Pulmonary artery endothelial cell (primary cell): ENCODE measurements at regions not wholly inside any gene's neighbourhood (a gene's known extent, or its start where the extent isn't known, plus 50 kb on each side); places are given as distances from the start of the nearest gene placed in this dataset.
A peak's percentile ranks its signal among the peaks of the same experiment; 100 is the strongest.

Experiments used
- DNase-seq: peaks from one replicate; pipeline ENCODE4 v3.0.0-alpha.2; 2011; ENCODE audit warnings: low read depth, low spot score

GRCh38 chr3:27591312-27592210 is 107.4 kb upstream of the SLC4A7 start:
- DNase-seq, result peak; percentile 79

- peak; percentile 90 for DNase-seq
Observed at GRCh38 chr3:27590437-27591298, 106.5 kb upstream of the SLC4A7 start.

- DNase-seq, result no peak
Observed at GRCh38 chr3:27589795-27590194, 105.6 kb upstream of the SLC4A7 start.

- no peak for DNase-seq
Observed at GRCh38 chr3:27585429-27585828, 101.2 kb upstream of the SLC4A7 start.

DNA sequence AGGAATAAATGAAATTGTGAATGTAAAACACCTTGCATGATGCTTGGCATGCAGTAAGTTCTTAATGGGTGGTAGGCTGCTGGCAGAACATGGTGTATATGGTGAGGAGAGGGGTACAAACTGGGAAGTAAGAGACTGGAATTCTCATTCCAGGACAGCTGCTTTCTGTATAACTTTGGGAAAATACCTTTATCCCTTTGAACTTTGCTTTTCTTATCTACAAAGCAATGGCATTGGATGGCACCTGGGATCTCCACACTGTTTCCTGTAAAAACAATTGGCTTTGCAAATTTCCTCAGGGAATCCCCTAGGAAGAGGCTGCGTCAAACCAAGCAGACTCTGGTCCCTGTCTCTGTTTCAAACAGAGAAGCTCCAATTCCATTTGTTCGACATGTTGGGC is 100.7 kb upstream of the SLC4A7 start:
- DNase-seq, result no peak

GRCh38 chr3:27581852-27582251 is 97.7 kb upstream of the SLC4A7 start:
- DNase-seq, result no peak

DNA sequence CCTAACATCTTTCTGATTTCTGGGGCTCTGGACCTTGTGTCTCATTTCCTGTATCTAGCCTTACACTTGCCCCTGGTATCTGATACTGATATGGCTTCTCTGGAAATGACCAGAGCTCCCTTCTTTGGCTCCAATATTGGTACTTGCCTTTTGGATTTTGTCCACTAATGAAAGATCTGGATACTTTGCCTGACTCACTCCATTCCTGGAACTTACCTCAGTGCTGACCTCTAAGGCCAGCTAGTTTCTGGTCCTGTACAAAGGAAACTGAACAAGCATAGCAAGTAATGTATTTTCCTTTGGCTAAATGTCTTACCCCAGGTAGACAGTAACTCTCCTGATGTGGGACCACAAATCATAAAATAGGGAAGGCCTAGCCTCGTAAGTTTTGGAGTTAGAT is 93.8 kb upstream of the SLC4A7 start:
- no peak for DNase-seq

GRCh38 chr3:27577504-27577903 is 93.3 kb upstream of the SLC4A7 start:
- no peak for DNase-seq

DNA sequence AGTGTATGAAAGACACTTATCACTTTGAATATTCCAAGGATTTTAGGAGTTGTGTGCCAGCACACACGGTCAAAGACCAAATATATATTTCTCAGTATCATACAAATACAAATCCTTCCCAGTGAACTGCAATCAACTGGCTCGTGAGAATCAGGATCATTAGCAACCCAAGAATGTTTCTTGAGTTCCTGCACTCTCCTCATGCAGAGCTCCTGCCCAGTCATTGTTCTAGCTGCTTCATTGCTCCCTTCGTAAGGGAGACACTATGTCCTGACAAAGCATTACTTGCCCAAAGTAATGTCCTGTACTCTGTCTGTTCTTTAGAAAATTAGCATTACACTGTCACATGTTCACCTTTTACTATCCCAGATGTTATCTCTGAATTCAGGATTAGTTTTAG is 92.0 kb upstream of the SLC4A7 start:
- DNase-seq, result no peak

GRCh38 chr3:27575499-27575898 is 91.3 kb upstream of the SLC4A7 start:
- no peak for DNase-seq

- DNase-seq, result no peak
Observed at GRCh38 chr3:27574438-27574795, 90.2 kb upstream of the SLC4A7 start.

GRCh38 chr3:27573780-27574437 is 89.7 kb upstream of the SLC4A7 start:
- DNase-seq, result no peak

- DNase-seq, result no peak
Observed at GRCh38 chr3:27573138-27573537, 89.0 kb upstream of the SLC4A7 start.

DNA sequence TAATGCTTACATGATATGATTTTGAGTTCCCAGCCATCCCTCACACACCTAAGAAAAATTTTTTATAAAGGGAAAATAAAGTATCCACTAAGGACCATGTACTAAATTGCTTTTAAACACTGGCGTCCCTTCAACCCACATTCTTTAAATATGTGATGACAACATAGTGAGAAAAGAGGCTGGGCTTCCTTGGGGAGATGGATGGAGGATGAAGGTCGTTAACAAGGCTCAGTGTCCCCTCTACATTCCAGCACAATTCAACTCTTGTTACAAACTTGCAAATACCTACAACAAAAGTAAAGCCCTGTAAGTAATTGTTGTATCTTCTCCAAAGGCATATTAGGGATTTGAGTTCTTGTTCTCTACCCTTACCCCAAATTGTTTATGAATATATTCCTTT is 87.2 kb upstream of the SLC4A7 start:
- DNase-seq, result no peak

DNA sequence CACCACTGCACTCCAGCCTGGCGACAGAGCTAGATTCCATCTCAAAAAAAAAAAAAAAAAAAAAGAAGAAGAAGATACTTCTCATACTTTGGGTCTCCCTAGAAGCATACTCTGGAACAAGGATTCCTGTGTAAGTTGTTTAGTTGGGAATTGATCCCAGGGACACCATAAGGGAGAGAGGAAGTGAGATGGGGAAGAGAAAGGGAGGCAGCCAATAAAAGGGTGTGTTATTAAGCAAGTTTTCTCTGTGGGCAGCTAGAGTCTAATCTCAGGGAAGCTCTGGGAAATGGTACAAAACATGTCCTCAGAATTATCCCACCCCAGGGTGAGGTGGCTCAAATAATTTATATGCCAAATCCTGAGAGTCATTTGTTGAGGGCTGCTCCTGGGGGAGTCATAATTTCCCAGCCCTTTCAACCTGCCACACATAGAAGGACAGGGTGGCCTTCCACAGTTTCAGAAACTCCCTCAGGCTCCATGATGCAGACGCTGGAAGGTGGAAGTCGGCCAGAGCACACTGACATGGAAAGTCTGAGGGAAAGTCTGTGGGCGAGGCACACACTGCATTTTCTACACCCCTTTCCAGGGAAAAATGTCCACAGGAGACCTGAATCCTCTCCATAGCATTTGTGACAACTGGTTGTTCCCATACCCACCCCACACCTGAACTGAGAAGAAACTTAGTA is 86.4 kb upstream of the SLC4A7 start:
- no peak for DNase-seq

- no peak for DNase-seq
Observed at GRCh38 chr3:27568393-27568792, 84.2 kb upstream of the SLC4A7 start.

DNA sequence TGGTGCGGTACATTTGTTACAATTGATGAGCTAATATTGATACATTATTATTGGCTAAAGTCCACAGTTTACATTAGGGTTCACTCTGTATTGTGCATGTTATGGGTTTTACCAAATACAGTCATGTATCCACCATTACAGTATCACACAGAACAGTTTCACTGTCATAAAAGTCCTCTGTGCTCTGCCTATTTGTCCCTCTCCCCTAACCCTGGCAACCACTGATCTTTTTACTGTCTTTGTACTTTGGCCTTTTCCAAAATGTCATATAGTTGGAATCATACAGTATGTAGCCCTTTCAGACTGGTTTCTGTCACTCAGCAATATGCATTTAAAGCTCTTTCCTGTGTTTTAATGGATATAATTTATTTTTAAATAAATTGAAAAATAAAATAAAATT is 83.1 kb upstream of the SLC4A7 start:
- no peak for DNase-seq

DNA sequence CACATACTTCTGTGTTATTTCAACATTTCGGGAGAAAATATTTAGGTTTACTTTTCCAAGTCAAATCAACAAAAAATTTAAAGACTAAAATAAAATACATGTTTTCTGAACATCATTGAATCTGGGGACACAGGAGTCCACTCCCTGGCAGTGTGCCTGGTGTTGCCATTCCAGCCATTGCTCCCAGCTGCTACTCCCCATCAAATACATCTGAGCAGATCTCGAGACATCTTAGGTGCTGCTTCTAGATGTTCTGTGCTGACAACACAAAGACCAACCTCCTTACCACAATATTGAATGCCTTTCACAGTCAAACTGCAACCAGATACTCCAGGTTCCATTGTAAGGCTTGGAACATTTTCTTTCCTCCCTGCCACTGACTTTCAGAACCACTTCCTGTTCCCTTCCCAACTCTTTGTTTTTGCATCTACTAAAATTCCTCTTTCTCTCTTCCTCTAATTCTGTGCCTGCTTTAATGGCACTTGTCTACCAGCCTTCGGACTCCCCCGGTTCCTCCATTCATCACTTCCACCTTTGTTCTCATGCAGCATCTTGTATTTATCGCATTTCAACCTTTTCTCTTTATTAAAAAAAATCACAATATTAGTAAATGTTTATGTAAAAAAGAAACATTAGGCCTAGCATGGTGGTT is 81.1 kb upstream of the SLC4A7 start:
- no peak for DNase-seq

GRCh38 chr3:27561576-27561975 is 77.4 kb upstream of the SLC4A7 start:
- no peak for DNase-seq

DNA sequence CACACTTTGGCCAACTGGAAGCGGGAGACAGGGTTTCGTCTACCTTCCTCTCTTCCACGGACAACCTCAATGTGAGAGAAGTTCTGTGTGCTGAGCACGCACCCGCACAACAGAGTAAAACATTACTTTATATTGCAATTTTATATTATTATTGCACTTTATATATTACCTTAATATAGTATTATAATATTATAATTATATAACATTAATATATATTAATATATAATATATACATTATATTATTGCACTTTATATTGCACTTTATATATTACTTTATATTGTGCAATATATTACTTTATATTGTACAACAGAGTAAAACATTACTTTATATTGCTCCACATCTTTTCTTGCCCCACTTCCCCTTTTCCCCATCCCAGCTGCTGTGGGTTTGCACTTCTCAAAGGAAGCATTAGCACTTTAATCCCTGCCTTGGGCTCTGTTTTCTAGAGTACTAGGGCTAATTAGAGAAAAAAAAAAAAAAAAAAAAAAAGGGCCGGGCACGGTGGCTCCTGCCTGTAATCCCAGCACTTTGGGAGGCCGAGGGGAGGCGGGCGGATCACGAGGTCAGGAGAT is 76.4 kb upstream of the SLC4A7 start:
- no peak for DNase-seq

- DNase-seq, result peak; percentile 99
Observed at GRCh38 chr3:27559835-27560234, 75.7 kb upstream of the SLC4A7 start.
